ENCODE measurements at regions not wholly inside any gene's neighbourhood (a gene's known extent, or its start where the extent isn't known, plus 50 kb on each side); places are given as distances from the start of the nearest gene placed in this dataset.

DNA sequence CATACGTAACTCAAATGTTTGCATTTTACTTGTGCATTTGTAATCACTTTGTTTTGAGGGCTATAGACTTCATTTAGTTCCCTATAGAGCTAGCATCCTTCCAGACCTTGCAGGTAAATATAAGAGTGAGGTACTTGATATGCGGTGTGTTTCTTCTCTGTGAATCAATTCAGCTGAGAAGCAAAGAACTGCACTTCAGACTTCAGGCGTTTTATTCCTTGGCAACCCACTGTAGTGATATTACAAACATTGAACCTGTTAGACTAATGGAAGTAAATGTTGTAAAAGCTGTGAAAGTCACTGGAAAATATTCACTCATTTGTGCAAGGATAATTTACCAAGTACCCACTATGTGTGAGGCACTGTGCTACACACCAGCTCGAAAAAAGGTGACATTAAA, 94.1 kb upstream of the CHL1 start:
- no peaks in the 10 kb centered on the region for H3K36me3 ChIP-seq
- intact Hi-C loops (cut with DNase I; ENCODE audit: low total_unique reads) = no loop called here
- H3K27me3 ChIP-seq = no peaks in the 10 kb centered on the region
- TF ChIP-seq POLR2A (IDR thresholded peaks at IDR 0.05) (no peak), CTCF (IDR thresholded peaks at IDR 0.05) (no peak)
- DNase-seq = no peak
- H3K4me1 ChIP-seq = no peaks in the 10 kb centered on the region
- no peaks in the 10 kb centered on the region for H3K9me3 ChIP-seq
- H3K4me3 ChIP-seq = no peak overlapping the region
- no peak overlapping the region for H3K27ac ChIP-seq

GRCh38 chr3:103991-104390, 92.6 kb upstream of the CHL1 start:
- TF ChIP-seq POLR2A (IDR thresholded peaks at IDR 0.05) (no peak), CTCF (IDR thresholded peaks at IDR 0.05) (no peak)

GRCh38 chr3:105585-105984, 91.0 kb upstream of the CHL1 start:
- intact Hi-C loops (cut with DNase I; ENCODE audit: low total_unique reads) = no loop called here
- DNase-seq = no peak
- TF ChIP-seq CTCF (IDR thresholded peaks at IDR 0.05) (no peak), POLR2A (IDR thresholded peaks at IDR 0.05) (no peak)
- Histone ChIP-seq H3K36me3 (no peaks in the 10 kb centered on the region), H3K27ac (no peak overlapping the region), H3K27me3 (no peaks in the 10 kb centered on the region), H3K9me3 (no peaks in the 10 kb centered on the region), H3K4me3 (no peak overlapping the region), H3K4me1 (no peaks in the 10 kb centered on the region)

More at GRCh38 chr3:103991-104390, 92.6 kb upstream of the CHL1 start:
- no peaks in the 10 kb centered on the region for H3K4me1 ChIP-seq
- no peaks in the 10 kb centered on the region for H3K36me3 ChIP-seq
- no peak for DNase-seq
- no peaks in the 10 kb centered on the region for H3K9me3 ChIP-seq
- H3K27me3 ChIP-seq = no peaks in the 10 kb centered on the region
- H3K27ac ChIP-seq = no peak overlapping the region
- intact Hi-C loops (cut with DNase I; ENCODE audit: low total_unique reads) = no loop called here
- H3K4me3 ChIP-seq = no peak overlapping the region

DNA sequence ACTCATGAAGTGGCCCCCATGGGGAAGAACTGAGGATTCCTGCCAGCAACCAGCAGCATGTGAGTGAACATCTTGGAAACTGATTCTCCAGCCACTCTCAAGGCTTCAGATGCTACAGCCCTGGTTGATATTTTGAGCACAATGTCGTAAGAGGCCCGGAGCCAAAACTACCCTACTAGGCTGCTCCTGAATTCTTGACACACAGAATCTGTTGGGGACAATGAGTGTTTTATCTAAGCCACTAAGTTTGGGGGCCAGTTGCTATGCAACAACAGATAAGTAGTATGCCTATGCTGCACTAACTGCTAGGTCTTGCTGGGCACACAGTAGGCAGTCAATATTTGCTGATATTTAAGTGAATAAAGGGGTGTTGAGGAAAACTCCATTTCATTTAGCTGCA, 89.9 kb upstream of the CHL1 start:
- Histone ChIP-seq H3K36me3 (no peaks in the 10 kb centered on the region), H3K4me1 (no peaks in the 10 kb centered on the region), H3K27ac (no peak overlapping the region), H3K9me3 (no peaks in the 10 kb centered on the region), H3K27me3 (no peaks in the 10 kb centered on the region), H3K4me3 (no peak overlapping the region)
- intact Hi-C loops (cut with DNase I; ENCODE audit: low total_unique reads) = no loop called here
- DNase-seq = no peak
- TF ChIP-seq CTCF (IDR thresholded peaks at IDR 0.05) (no peak), POLR2A (IDR thresholded peaks at IDR 0.05) (no peak)

- H3K36me3 ChIP-seq = no peaks in the 10 kb centered on the region
- H3K27me3 ChIP-seq = no peaks in the 10 kb centered on the region
- H3K4me1 ChIP-seq = no peaks in the 10 kb centered on the region
- intact Hi-C loops (cut with DNase I; ENCODE audit: low total_unique reads) = no loop called here
- H3K4me3 ChIP-seq = no peak overlapping the region
- no peaks in the 10 kb centered on the region for H3K9me3 ChIP-seq
- no peak for DNase-seq
- no peak overlapping the region for H3K27ac ChIP-seq
- no peak for TF ChIP-seq POLR2A (IDR thresholded peaks at IDR 0.05)
- no peak for TF ChIP-seq CTCF (IDR thresholded peaks at IDR 0.05)
These were observed 85.2 kb upstream of the CHL1 start for GRCh38 chr3:111143-112069.

Measured in uterus (tissue), 3 donors.